Activated T-helper 1 cell treated with Interleukin-2 at 50 U/mL for 16 hours (primary cell): ENCODE measurements at regions not wholly inside any gene's neighbourhood (a gene's known extent, or its start where the extent isn't known, plus 50 kb on each side); places are given as distances from the start of the nearest gene placed in this dataset.
"Not testable (repeated sequence)": the region's sequence is repeated elsewhere in the genome, so short reads cannot be mapped to it uniquely, and the experiment has no call there.

ENCODE experiments used
- DNase-seq: peaks from one replicate; pipeline ENCODE4 v3.0.0-alpha.2; 2020; ENCODE audit warnings: low read depth

- DNase-seq: no peak
These were observed 491.6 kb upstream of the CDH4 start for GRCh38 chr20:60760256-60761000.

- no peak for DNase-seq
These were observed 491.0 kb upstream of the CDH4 start for GRCh38 chr20:60761056-60761455.

DNA sequence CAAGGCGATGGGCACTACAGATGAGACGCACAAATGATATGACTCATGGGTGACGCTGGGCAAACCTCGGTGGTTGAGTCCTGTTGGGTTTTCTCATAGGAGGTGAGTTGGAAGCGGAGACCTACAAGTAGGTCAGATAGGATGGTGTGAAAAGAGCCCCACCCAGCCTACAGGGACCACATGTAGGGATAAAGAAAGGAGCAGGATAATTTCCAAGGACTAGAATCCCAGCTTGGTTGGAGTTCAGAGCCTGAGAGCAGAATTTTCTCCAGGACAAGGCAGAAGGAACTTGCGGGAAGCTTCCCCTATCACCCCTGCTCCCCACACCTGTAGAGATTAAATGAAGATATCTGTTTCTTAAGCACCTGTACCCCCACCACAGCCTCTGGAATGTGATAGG lies 489.7 kb upstream of the CDH4 start:
- DNase-seq: no peak

DNA sequence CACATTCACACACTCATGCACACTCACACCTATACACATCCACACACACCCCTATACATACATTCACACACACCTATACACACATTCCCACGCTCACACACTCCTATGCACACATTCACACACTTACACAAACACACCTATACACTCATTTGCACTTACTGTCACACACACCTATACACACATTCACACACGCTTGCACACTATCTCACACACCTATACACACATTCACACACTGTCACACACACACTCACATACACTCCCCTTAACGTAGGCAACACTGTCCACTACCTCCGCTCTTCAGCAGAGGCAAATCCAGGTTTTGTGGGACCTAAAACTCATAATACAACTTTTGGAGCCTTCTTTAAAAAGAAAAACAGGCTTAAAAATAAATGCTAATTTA lies 487.7 kb upstream of the CDH4 start:
- no peak for DNase-seq

GRCh38 chr20:60764771-60765170 lies 487.3 kb upstream of the CDH4 start:
- no peak for DNase-seq

DNA sequence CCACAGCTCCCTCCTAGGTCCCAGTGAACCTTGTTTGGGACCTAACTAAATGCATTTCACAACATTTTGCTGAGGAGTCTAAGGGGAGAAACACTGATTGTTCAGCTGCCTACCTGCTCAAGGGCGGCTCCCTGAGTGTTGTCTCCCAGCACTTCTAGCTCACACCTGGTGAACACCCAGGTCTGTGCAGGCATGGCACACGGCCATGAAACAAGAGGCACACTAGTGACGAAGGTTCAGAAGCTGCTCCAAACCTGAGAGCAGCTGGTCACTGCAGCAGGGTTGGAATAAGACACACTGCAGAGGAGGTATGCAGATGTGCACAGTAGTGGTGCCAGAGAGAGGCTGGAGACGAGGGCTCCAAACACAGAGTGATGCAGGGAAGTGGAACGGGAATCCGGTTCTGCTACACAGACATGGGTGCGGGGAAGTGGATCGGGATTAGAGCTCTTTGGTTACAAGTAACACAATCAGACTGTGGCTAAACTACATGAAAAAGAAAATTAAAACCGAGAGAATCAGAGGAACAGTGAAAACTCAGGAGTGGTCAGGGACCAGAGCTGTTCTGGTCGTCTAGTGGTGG lies 486.1 kb upstream of the CDH4 start:
- DNase-seq: no peak

- DNase-seq: no peak
These were observed 483.8 kb upstream of the CDH4 start for GRCh38 chr20:60768216-60768615.

- no peak for DNase-seq
These were observed 471.6 kb upstream of the CDH4 start for GRCh38 chr20:60780388-60781025.

DNA sequence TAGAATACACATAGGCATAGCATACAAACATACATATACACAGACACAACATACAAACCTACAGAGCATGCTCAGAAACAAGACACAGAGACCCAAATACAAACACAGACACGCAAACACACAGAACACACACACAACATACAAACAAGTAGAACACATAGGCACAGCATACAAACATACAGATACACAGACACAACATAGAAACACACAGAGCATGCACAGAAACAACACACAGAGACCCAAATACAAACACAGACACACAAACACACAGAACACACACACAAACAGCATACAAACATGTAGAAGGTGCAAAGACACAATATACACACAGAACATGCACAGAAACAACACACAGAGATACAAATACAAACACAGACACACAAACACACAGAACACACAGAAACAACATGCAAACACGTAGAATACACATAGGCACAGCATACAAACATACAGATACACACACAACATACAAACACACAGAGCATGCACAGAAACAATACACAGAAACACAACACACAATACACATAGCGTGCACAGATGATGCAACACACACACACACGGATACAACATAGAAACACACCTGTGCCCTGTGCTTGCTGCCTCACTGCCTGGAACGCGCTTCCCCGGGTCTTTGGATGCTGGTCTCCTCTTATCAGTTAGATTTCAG lies 469.0 kb upstream of the CDH4 start:
- DNase-seq: no peak

- DNase-seq: no peak
These were observed 466.8 kb upstream of the CDH4 start for GRCh38 chr20:60785301-60785700.

DNA sequence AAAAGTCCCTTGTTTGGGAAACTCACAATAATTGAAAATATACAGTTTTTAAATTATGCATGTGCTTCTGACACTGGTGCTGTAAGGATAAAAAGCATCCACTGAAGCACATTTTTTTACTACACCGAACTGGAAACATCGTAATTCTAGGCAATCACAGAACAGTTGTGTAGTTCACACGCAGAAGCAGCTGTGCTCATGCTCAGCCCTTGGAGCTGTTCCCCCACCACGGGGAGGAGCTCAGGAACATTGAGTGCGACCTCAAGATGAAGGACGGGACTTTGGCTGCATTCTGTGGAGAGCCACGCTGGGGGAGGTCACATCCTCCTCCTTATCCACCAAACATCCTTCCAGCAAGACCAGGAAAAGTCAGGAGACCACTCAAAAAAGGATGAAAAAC lies 466.3 kb upstream of the CDH4 start:
- DNase-seq: no peak

DNA sequence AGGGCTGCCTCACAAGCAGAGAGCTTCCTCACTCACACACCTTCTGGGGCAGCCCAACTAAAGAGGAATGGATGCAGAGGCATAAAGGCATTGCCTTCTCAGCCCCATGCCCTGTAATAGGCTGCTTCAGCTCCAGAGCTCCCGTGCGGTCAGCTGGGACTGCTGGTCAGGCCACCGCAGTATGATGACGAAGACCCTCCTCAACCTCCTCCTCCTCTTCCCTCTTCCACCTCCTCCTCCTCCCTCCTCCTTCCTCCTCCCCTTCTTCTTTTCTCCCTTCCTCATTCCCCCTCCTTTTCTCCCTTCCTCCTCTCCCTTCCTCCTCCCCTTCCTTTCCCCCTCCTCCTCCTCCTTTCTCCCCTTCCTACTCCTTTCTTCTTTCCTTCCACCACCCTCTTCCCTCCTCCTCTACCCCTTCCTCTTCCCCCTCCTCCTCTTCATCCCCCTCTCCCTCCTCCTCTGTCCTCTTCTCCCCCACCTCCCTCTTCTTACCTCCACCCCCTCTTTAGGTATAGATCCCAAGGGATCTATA lies 465.3 kb upstream of the CDH4 start:
- DNase-seq: no peak

DNA sequence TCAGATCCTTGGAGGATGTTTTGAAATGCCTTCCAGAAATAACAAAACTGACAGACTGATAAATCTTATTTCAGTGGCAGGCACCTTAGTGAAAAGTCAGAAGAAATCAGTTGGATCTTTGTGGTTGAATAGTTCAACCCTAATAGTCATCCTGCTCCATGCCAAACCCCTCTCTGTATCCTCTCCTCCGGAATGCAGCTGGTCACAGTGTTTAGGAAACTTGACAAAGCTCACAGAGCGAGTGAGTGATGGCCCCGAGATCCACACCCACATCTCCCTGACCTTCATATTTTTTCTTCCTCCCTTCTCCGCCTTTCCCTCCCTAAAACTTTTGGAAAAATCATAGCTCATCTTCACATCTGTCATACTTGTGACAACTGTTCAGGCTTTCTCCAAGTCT lies 464.8 kb upstream of the CDH4 start:
- no peak for DNase-seq

DNA sequence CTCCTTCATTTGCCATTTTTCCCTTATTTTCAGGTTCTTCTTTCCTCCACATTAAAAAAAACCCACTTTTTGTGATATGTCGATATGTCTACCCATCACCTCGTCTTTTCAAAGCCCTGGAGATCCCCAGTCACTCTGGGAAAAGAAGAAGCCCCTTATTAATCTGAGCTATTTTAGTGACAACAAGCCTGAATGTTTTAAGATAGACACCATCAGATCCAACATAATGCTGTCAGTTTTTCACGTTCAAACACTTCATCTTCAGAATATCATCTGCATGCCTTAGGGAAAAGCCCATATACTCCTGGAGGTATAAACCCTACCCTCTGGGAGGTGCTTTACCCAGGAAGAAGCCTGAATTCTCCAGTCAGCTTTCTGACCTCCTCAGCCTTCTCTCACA lies 464.0 kb upstream of the CDH4 start:
- no peak for DNase-seq

- no peak for DNase-seq
These were observed 462.7 kb upstream of the CDH4 start for GRCh38 chr20:60789399-60789798.

DNA sequence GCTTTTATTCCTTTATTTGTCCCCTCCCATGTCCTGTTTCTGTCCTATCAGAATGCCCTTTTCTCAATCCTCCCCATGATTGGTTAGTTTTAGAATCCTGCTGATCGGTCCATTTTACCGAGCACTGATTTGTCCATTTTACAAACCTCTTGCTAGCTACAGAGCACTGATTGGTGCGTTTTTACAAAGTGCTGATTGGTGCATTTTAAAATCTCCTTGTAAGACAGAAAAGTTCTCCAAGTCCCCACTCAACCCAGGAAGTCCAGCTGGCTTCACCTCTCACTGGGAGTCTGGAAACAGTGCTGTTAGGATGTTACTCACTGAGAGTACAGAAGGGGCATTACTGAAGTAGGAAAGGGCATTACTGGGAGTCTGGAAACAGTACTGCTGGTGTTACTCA lies 461.7 kb upstream of the CDH4 start:
- DNase-seq: not testable (repeated sequence)

DNA sequence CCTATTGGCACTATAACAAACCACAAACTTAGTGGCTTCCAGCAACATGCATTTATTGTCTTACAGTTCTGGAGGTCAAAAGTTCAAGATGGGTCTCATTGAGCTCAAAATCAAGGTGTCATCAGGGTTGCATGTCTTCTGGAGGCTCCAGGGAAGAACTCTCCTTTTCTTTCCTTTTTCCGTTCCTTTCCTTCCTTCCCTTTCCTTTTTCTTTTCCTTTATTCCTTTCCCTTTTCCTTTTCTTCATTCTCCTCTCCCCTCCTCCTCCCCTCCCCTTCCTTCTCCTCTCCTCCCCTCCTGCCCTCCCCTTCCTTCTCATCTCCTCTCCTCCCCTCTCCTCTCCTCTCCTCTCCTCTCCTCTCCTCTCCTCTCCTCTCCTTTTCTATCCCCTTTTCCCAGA lies 460.2 kb upstream of the CDH4 start:
- DNase-seq: no peak

DNA sequence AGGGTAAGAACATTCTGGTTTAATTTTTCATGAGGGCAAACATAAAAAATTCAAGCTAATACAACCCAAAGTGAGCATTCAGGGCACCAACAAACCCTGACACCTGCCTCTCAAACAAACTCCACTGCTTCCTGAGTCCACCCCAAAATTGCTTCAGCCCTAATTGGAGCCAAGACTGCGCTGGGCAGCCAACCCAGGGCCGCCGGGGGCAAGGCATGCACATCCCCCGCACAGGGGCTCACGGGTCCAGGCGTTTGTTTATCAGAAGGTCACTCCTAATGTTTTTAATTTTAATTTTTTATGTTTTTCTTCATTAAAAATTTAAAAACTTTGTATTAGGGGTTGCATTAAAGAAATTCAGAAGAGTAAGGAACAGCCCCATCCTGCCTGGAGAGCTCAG lies 459.1 kb upstream of the CDH4 start:
- DNase-seq: no peak

- DNase-seq: no peak
These were observed 457.4 kb upstream of the CDH4 start for GRCh38 chr20:60794674-60795073.

DNA sequence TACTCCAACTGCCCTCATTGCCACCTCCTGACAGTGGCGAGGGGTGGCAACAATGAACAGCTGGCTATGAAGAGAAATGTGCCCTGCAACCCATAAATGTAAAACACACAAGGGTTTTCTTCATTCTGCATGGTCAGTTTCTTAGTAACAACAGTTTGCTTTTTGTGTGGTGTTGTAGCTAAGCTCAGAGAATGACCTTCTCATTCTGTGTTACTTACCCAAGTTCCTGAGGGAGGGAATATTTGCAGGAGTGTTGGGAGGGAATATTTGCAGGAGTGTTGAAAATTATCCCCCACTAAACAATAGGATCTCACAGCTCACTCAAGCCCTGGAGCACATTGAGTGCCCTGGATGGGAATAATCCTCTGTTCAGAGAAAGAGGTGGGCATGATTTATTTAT lies 456.4 kb upstream of the CDH4 start:
- DNase-seq: no peak

DNA sequence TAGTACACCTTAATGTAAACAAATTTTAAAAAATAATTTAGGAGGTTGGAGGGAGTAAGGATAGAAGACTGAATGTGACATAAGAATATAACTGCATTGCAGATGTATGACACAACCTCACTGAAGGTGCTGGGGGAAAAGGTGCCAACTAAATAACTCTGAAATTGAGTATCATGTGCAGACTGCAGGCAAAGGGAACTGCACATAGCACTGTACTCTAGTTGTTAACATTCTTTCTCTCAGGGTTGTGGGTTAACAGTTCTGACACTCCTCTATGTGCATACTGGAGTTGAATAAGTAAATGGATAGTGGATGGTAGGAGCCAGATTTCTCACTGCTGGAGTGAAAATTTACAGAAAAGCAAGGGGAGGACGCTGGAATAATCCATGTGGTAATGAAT lies 451.9 kb upstream of the CDH4 start:
- DNase-seq: no peak

GRCh38 chr20:60802676-60803075 lies 449.4 kb upstream of the CDH4 start:
- DNase-seq: no peak
